ENCODE measurements at regions not wholly inside any gene's neighbourhood (a gene's known extent, or its start where the extent isn't known, plus 50 kb on each side); places are given as distances from the start of the nearest gene placed in this dataset.

DNA sequence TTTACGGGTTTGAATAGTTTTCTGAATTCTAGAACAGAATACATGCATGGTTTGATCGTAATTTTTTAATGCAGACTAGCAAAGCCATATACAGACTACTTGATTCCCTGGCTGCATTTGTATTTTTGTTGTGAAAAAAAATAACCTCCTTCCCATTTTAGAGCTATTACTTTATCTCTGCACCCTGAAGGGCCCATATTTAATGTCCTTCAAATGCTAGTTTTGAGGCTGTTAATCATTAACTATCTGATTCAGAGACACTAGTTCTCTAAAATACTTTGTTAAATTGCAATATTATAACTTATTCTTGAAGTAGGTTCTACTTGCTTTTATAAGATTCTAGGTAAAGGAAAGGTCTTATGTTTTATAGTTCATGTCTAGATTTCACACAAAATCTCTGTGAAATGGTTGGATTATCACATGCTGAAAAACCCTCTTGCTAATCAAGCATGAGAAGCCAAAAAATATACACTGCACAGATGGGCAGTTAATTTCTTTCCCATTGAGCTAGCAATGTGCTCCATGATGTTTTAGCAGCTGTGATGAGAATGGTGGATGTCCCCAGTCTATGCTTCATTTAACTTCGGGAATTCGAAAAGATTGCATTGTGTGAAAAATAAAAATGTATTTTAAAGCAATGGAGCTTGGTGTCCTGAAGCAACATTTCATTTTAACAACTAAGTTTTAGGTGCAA lies 634.0 kb upstream of the BCHE start:
- Histone ChIP-seq H3K27me3 (ENCODE audit: control insufficient read depth, low read length) (no peaks in the 10 kb centered on the region), H3K9me2 (replicated peaks; ENCODE audit: control insufficient read depth, low read length) (no peaks in the 10 kb centered on the region), H3K4me2 (ENCODE audit: low read length) (no peak overlapping the region), H3K27ac (ENCODE audit: low read depth, low read length) (no peak overlapping the region), H3K79me2 (ENCODE audit: control insufficient read depth, low read length) (no peaks in the 10 kb centered on the region), H3K36me3 (ENCODE audit: control insufficient read depth, low read length) (no peaks in the 10 kb centered on the region), H3K4me1 (ENCODE audit: control insufficient read depth, low read length) (no peaks in the 10 kb centered on the region), H3F3A (ENCODE audit: control insufficient read depth, insufficient read depth) (no peaks in the 10 kb centered on the region), H3K9me3 (ENCODE audit: control insufficient read depth, insufficient read depth, low read length) (no peaks in the 10 kb centered on the region), H4K20me1 (ENCODE audit: control insufficient read depth, insufficient read depth, low read depth, low read length) (no peaks in the 10 kb centered on the region), H3K4me3 (ENCODE audit: low read length) (no peak overlapping the region)
- TF ChIP-seq, protein P1, sequence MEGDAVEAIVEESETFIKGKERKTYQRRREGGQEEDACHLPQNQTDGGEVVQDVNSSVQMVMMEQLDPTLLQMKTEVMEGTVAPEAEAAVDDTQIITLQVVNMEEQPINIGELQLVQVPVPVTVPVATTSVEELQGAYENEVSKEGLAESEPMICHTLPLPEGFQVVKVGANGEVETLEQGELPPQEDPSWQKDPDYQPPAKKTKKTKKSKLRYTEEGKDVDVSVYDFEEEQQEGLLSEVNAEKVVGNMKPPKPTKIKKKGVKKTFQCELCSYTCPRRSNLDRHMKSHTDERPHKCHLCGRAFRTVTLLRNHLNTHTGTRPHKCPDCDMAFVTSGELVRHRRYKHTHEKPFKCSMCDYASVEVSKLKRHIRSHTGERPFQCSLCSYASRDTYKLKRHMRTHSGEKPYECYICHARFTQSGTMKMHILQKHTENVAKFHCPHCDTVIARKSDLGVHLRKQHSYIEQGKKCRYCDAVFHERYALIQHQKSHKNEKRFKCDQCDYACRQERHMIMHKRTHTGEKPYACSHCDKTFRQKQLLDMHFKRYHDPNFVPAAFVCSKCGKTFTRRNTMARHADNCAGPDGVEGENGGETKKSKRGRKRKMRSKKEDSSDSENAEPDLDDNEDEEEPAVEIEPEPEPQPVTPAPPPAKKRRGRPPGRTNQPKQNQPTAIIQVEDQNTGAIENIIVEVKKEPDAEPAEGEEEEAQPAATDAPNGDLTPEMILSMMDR (IDR thresholded peaks at IDR 0.05; ENCODE audit: low read depth, low read length, poor library complexity, severe bottlenecking), result no peak
- no peak for TF ChIP-seq EZH2phosphoT487 (IDR thresholded peaks at IDR 0.05; ENCODE audit: borderline replicate concordance, low read length)

GRCh38 chr3:166462891-166463470 lies 625.8 kb upstream of the BCHE start:
- no peak overlapping the region for H3K4me3 ChIP-seq (ENCODE audit: low read length)
- H3K4me1 ChIP-seq (ENCODE audit: control insufficient read depth, low read length), result no peaks in the 10 kb centered on the region
- no peaks in the 10 kb centered on the region for H4K20me1 ChIP-seq (ENCODE audit: control insufficient read depth, insufficient read depth, low read depth, low read length)
- H3K27ac ChIP-seq (ENCODE audit: low read depth, low read length), result no peak overlapping the region
- no peaks in the 10 kb centered on the region for H3K79me2 ChIP-seq (ENCODE audit: control insufficient read depth, low read length)
- H3K36me3 ChIP-seq (ENCODE audit: control insufficient read depth, low read length), result no peaks in the 10 kb centered on the region
- no peaks in the 10 kb centered on the region for H3F3A ChIP-seq (ENCODE audit: control insufficient read depth, insufficient read depth)
- no peak overlapping the region for H3K4me2 ChIP-seq (ENCODE audit: low read length)
- H3K9me2 ChIP-seq (replicated peaks; ENCODE audit: control insufficient read depth, low read length), result no peaks in the 10 kb centered on the region
- TF ChIP-seq, protein P1 (IDR thresholded peaks at IDR 0.05; ENCODE audit: low read depth, low read length, poor library complexity, severe bottlenecking), result no peak
- no peak for TF ChIP-seq EZH2phosphoT487 (IDR thresholded peaks at IDR 0.05; ENCODE audit: borderline replicate concordance, low read length)
- no peaks in the 10 kb centered on the region for H3K27me3 ChIP-seq (ENCODE audit: control insufficient read depth, low read length)
- H3K9me3 ChIP-seq (ENCODE audit: control insufficient read depth, insufficient read depth, low read length), result no peaks in the 10 kb centered on the region

DNA sequence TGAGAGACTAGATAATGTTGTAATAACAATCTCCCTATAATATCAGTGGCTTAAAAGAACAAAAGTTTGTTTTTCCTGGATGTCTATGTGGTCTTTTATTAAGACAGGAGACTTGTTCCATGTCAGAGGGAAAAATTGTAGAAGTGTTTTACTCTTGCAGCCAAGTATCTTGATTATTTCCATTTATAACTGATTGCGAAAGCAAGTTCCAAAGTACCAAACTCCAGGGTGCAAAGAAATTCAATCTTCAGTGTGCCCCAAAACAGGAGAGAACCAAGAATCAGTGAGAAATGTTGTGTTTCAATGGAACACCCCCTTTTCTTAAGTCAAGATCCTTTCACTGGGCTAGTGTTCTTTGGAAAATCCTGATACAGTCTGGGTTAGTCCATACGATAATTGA lies 624.4 kb upstream of the BCHE start:
- Histone ChIP-seq H3K4me3 (ENCODE audit: low read length) (no peak overlapping the region), H3K36me3 (ENCODE audit: control insufficient read depth, low read length) (no peaks in the 10 kb centered on the region), H3K4me1 (ENCODE audit: control insufficient read depth, low read length) (no peaks in the 10 kb centered on the region), H3K79me2 (ENCODE audit: control insufficient read depth, low read length) (no peaks in the 10 kb centered on the region), H3K27ac (ENCODE audit: low read depth, low read length) (no peak overlapping the region), H3K27me3 (ENCODE audit: control insufficient read depth, low read length) (no peaks in the 10 kb centered on the region), H3F3A (ENCODE audit: control insufficient read depth, insufficient read depth) (no peaks in the 10 kb centered on the region), H4K20me1 (ENCODE audit: control insufficient read depth, insufficient read depth, low read depth, low read length) (no peaks in the 10 kb centered on the region), H3K4me2 (ENCODE audit: low read length) (no peak overlapping the region), H3K9me2 (replicated peaks; ENCODE audit: control insufficient read depth, low read length) (no peaks in the 10 kb centered on the region), H3K9me3 (ENCODE audit: control insufficient read depth, insufficient read depth, low read length) (no peaks in the 10 kb centered on the region)
- TF ChIP-seq, protein P1 (IDR thresholded peaks at IDR 0.05; ENCODE audit: low read depth, low read length, poor library complexity, severe bottlenecking), result no peak
- no peak for TF ChIP-seq EZH2phosphoT487 (IDR thresholded peaks at IDR 0.05; ENCODE audit: borderline replicate concordance, low read length)
